ENCODE measurements at regions not wholly inside any gene's neighbourhood (a gene's known extent, or its start where the extent isn't known, plus 50 kb on each side); places are given as distances from the start of the nearest gene placed in this dataset.

DNA sequence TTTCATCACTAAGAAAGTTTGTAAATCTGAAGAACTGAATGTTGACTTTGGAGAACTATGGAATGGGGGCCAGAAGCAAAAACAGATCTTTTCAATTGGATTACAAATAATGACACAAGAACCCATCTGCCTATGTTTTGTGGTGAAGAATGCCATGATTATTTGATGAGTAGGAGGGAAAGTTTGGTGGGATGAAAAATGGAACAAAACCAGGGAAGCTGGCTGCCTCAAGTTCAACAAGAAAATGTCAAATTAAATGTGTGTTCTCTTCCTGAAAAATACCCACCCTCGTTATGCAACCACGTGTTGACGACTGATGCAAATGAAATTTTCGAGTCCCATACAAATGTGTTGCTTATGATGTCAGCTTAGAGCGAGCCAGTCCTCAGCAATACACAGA is 208.5 kb downstream of the GPR37 start (continued):
- TF ChIP-seq, protein P1, sequence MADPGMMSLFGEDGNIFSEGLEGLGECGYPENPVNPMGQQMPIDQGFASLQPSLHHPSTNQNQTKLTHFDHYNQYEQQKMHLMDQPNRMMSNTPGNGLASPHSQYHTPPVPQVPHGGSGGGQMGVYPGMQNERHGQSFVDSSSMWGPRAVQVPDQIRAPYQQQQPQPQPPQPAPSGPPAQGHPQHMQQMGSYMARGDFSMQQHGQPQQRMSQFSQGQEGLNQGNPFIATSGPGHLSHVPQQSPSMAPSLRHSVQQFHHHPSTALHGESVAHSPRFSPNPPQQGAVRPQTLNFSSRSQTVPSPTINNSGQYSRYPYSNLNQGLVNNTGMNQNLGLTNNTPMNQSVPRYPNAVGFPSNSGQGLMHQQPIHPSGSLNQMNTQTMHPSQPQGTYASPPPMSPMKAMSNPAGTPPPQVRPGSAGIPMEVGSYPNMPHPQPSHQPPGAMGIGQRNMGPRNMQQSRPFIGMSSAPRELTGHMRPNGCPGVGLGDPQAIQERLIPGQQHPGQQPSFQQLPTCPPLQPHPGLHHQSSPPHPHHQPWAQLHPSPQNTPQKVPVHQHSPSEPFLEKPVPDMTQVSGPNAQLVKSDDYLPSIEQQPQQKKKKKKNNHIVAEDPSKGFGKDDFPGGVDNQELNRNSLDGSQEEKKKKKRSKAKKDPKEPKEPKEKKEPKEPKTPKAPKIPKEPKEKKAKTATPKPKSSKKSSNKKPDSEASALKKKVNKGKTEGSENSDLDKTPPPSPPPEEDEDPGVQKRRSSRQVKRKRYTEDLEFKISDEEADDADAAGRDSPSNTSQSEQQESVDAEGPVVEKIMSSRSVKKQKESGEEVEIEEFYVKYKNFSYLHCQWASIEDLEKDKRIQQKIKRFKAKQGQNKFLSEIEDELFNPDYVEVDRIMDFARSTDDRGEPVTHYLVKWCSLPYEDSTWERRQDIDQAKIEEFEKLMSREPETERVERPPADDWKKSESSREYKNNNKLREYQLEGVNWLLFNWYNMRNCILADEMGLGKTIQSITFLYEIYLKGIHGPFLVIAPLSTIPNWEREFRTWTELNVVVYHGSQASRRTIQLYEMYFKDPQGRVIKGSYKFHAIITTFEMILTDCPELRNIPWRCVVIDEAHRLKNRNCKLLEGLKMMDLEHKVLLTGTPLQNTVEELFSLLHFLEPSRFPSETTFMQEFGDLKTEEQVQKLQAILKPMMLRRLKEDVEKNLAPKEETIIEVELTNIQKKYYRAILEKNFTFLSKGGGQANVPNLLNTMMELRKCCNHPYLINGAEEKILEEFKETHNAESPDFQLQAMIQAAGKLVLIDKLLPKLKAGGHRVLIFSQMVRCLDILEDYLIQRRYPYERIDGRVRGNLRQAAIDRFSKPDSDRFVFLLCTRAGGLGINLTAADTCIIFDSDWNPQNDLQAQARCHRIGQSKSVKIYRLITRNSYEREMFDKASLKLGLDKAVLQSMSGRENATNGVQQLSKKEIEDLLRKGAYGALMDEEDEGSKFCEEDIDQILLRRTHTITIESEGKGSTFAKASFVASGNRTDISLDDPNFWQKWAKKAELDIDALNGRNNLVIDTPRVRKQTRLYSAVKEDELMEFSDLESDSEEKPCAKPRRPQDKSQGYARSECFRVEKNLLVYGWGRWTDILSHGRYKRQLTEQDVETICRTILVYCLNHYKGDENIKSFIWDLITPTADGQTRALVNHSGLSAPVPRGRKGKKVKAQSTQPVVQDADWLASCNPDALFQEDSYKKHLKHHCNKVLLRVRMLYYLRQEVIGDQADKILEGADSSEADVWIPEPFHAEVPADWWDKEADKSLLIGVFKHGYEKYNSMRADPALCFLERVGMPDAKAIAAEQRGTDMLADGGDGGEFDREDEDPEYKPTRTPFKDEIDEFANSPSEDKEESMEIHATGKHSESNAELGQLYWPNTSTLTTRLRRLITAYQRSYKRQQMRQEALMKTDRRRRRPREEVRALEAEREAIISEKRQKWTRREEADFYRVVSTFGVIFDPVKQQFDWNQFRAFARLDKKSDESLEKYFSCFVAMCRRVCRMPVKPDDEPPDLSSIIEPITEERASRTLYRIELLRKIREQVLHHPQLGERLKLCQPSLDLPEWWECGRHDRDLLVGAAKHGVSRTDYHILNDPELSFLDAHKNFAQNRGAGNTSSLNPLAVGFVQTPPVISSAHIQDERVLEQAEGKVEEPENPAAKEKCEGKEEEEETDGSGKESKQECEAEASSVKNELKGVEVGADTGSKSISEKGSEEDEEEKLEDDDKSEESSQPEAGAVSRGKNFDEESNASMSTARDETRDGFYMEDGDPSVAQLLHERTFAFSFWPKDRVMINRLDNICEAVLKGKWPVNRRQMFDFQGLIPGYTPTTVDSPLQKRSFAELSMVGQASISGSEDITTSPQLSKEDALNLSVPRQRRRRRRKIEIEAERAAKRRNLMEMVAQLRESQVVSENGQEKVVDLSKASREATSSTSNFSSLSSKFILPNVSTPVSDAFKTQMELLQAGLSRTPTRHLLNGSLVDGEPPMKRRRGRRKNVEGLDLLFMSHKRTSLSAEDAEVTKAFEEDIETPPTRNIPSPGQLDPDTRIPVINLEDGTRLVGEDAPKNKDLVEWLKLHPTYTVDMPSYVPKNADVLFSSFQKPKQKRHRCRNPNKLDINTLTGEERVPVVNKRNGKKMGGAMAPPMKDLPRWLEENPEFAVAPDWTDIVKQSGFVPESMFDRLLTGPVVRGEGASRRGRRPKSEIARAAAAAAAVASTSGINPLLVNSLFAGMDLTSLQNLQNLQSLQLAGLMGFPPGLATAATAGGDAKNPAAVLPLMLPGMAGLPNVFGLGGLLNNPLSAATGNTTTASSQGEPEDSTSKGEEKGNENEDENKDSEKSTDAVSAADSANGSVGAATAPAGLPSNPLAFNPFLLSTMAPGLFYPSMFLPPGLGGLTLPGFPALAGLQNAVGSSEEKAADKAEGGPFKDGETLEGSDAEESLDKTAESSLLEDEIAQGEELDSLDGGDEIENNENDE (IDR thresholded peaks at IDR 0.05; ENCODE audit: insufficient replicate concordance, low read length) = no peak
- TF ChIP-seq POU5F1 (IDR thresholded peaks at IDR 0.05; ENCODE audit: low read depth, low read length) = no peak
- no peak for TF ChIP-seq KDM4A (IDR thresholded peaks at IDR 0.05; ENCODE audit: low read depth, low read length, severe bottlenecking)
- TF ChIP-seq BCL11A (IDR thresholded peaks at IDR 0.05; ENCODE audit: low read depth in 2 of 2, low read length in 2 of 2) = no peak
- no peak for TF ChIP-seq POLR2AphosphoS5 (IDR thresholded peaks at IDR 0.05; ENCODE audit: low read depth, low read length)
- TF ChIP-seq BACH1 (IDR thresholded peaks at IDR 0.05; ENCODE audit: low read length) = no peak
